H9 (cell line): ENCODE measurements at regions not wholly inside any gene's neighbourhood (a gene's known extent, or its start where the extent isn't known, plus 50 kb on each side); places are given as distances from the start of the nearest gene placed in this dataset.

Source experiments
- DNase-seq: peaks from one replicate; pipeline ENCODE4 v3.0.0-alpha.2; 2017
- H2AFZ ChIP-seq: one replicate; pipeline ENCODE4 v1.6.1; 2013; ENCODE audit warnings: mild to moderate bottlenecking, low read length, control low read depth, moderate library complexity
- H2AK5ac ChIP-seq: 2 replicates; pipeline ENCODE4 v1.6.1; 2013; ENCODE audit warnings: low read length, control low read depth, mixed read lengths; ENCODE audit not compliant: insufficient read length
- H2BK120ac ChIP-seq: one replicate; pipeline ENCODE4 v1.6.1; 2013; ENCODE audit warnings: low read depth, mild to moderate bottlenecking, low read length, control low read depth, inconsistent platforms; ENCODE audit not compliant: poor library complexity, severe bottlenecking
- H2BK12ac ChIP-seq: 2 replicates; pipeline ENCODE4 v1.6.1; 2013; ENCODE audit warnings: low read length, control low read depth, mixed read lengths, low read depth; ENCODE audit not compliant: insufficient read length
- H2BK15ac ChIP-seq: 2 replicates; pipeline ENCODE4 v1.6.1; 2013; ENCODE audit warnings: low read depth, low read length, control low read depth
- H2BK20ac ChIP-seq: one replicate; pipeline ENCODE4 v1.6.1; 2013; ENCODE audit warnings: low read depth, mild to moderate bottlenecking, low read length, control low read depth, inconsistent platforms; ENCODE audit not compliant: poor library complexity, severe bottlenecking
- H2BK5ac ChIP-seq: 2 replicates; pipeline ENCODE4 v1.6.1; 2013; ENCODE audit warnings: low read length, control low read depth, mixed read lengths; ENCODE audit not compliant: insufficient read length
- H3K14ac ChIP-seq: 2 replicates; pipeline ENCODE4 v1.6.1; 2013; ENCODE audit warnings: low read length, control low read depth; ENCODE audit not compliant: insufficient read depth
- H3K18ac ChIP-seq: 2 replicates; pipeline ENCODE4 v1.6.1; 2013; ENCODE audit warnings: low read depth, mild to moderate bottlenecking, mixed read lengths, low read length, control low read depth; ENCODE audit not compliant: insufficient read length
- H3K23ac ChIP-seq: 2 replicates; pipeline ENCODE4 v1.6.1; 2013; ENCODE audit warnings: low read length, control low read depth, mixed read lengths, low read depth; ENCODE audit not compliant: insufficient read length
- H3K23me2 ChIP-seq: 2 replicates; pipeline ENCODE4 v1.6.1; 2013; ENCODE audit warnings: low read depth, mild to moderate bottlenecking, mixed read lengths, low read length, control low read depth; ENCODE audit not compliant: insufficient read length, poor library complexity, severe bottlenecking
- H3K27ac ChIP-seq: 2 replicates; pipeline ENCODE4 v1.5.1; 2013; ENCODE audit warnings: low read length, control low read depth, mixed read lengths, low read depth; ENCODE audit not compliant: insufficient read length
- H3K27me3 ChIP-seq: 2 replicates; pipeline ENCODE4 v1.6.1; 2013; ENCODE audit warnings: low read length, control low read depth, inconsistent platforms; ENCODE audit not compliant: insufficient read depth
- H3K4ac ChIP-seq: 2 replicates; pipeline ENCODE4 v1.6.1; 2013; ENCODE audit warnings: low read depth, mild to moderate bottlenecking, control low read depth, inconsistent platforms, low read length, moderate library complexity
- H3K4me1 ChIP-seq: 2 replicates; pipeline ENCODE4 v1.6.1; 2013; ENCODE audit warnings: low read length, control low read depth, inconsistent platforms; ENCODE audit not compliant: insufficient read depth
- H3K4me2 ChIP-seq: 2 replicates; pipeline ENCODE4 v1.6.1; 2013; ENCODE audit warnings: low read length, control low read depth, mixed read lengths; ENCODE audit not compliant: insufficient read length, insufficient read depth
- H3K56ac ChIP-seq: 2 replicates; pipeline ENCODE4 v1.6.1; 2013; ENCODE audit warnings: low read depth, mild to moderate bottlenecking, mixed read lengths, low read length, control low read depth; ENCODE audit not compliant: insufficient read length
- H3K79me1 ChIP-seq: 2 replicates; pipeline ENCODE4 v1.6.1; 2013; ENCODE audit warnings: low read depth, mild to moderate bottlenecking, moderate library complexity, low read length, control low read depth, inconsistent platforms; ENCODE audit not compliant: insufficient read depth, poor library complexity, severe bottlenecking
- H3K79me2 ChIP-seq: 2 replicates; pipeline ENCODE4 v1.6.1; 2013; ENCODE audit warnings: low read length, control low read depth, inconsistent platforms; ENCODE audit not compliant: insufficient read depth
- H3K9ac ChIP-seq: 2 replicates; pipeline ENCODE4 v1.6.1; 2013; ENCODE audit warnings: low read length, control low read depth, mixed read lengths; ENCODE audit not compliant: insufficient read length; ENCODE audit errors: extremely low read depth
- H3K9me3 ChIP-seq: one replicate; pipeline ENCODE4 v1.6.1; 2013; ENCODE audit warnings: low read depth, low read length, inconsistent platforms; ENCODE audit not compliant: control insufficient read depth
- H3T11ph ChIP-seq: one replicate; pipeline ENCODE4 v1.6.1; 2013; ENCODE audit warnings: mild to moderate bottlenecking, low read length, control low read depth, inconsistent platforms
- H4K20me1 ChIP-seq: one replicate; pipeline ENCODE4 v1.6.1; 2013; ENCODE audit not compliant: control insufficient read depth, insufficient read length, insufficient read depth
- H4K5ac ChIP-seq: 2 replicates; pipeline ENCODE4 v1.6.1; 2013; ENCODE audit warnings: low read depth, mild to moderate bottlenecking, mixed read lengths, low read length, control low read depth; ENCODE audit not compliant: insufficient read length
- H4K8ac ChIP-seq: replicated peaks from 2 replicates; pipeline ENCODE4 v1.6.1; 2013; ENCODE audit warnings: low read length, control low read depth, mixed read lengths, low read depth; ENCODE audit not compliant: insufficient read length
- H4K91ac ChIP-seq: 2 replicates; pipeline ENCODE4 v1.6.1; 2013; ENCODE audit warnings: low read depth, mild to moderate bottlenecking, moderate library complexity, mixed read lengths, low read length, control low read depth; ENCODE audit not compliant: insufficient read length
- H3K27ac Mint-ChIP-seq, 3 experiments: 2 replicates in 2 of 3; 3 replicates in 1 of 3; pipeline ENCODE4 v1.8.0; 2020 to 2021; ENCODE audit warnings: mixed read lengths in 3 of 3, mild to moderate bottlenecking in 1 of 3, moderate library complexity in 1 of 3
- H3K27me3 Mint-ChIP-seq: 2 replicates; pipeline ENCODE4 v1.8.0; 2021; ENCODE audit warnings: low read depth, mild to moderate bottlenecking, moderate library complexity, mixed read lengths
- H3K36me3 Mint-ChIP-seq, 3 experiments: 2 replicates in 2 of 3; 3 replicates in 1 of 3; pipeline ENCODE4 v1.8.0; 2020 to 2021; ENCODE audit warnings: low read depth in 3 of 3, mixed read lengths in 3 of 3; ENCODE audit not compliant: insufficient read depth in 1 of 3
- H3K4me1 Mint-ChIP-seq, 2 experiments: 2 replicates each; pipeline ENCODE4 v1.8.0; 2020; ENCODE audit warnings: mixed read lengths in 2 of 2
- H3K4me3 Mint-ChIP-seq, 2 experiments: 2 replicates in 1 of 2; 3 replicates in 1 of 2; pipeline ENCODE4 v1.8.0; 2020 to 2021; ENCODE audit warnings: mild to moderate bottlenecking in 2 of 2, mixed read lengths in 2 of 2, moderate library complexity in 1 of 2
- H3K9me3 Mint-ChIP-seq, 2 experiments: 2 replicates in 1 of 2; 3 replicates in 1 of 2; pipeline ENCODE4 v1.8.0; 2020; ENCODE audit warnings: mild to moderate bottlenecking in 2 of 2, mixed read lengths in 2 of 2, moderate library complexity in 1 of 2
- WGBS: extraction: QIAGEN DNeasy Blood & Tissue Kit; methylation state at CpG from one replicate; pipeline ENCODE4 v1.1.7; 2013; ENCODE audit warnings: missing lambda C conversion rate, low lambda C conversion rate, mixed read lengths; ENCODE audit not compliant: insufficient read length; ENCODE audit errors: extremely low coverage; 5-methylcytosine and 5-hydroxymethylcytosine counted together
- TF ChIP-seq, protein P1 (sequence below): fragments of 200-600 bp; sonication (generic); conservative IDR thresholded peaks from 3 replicates; pipeline ENCODE4 v1.8.0; 2021; ENCODE audit warnings: antibody characterized with exemption, mild to moderate bottlenecking

DNA sequence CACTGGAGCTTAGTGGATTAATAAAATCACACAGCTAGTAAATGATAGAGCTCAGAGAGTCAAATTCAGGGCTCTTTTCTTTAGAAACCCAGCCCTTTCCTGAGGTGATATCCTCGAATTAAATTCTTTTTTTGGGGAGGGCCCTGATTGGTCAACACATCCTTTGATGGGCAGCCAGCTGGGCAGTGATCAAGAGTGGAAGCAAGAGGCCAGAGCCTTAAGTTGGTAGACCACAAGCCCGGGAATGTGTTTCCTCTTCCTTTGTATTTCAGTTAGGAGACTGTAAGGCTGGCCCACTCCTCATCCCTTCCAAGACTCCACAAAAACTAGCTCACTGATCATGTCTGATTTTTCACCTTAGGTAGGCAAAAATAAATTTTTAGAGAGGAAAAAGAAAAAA is 640.5 kb downstream of the DHX35 start:
- no peak overlapping the region for H4K8ac ChIP-seq
- H2AFZ ChIP-seq = no peak overlapping the region
- H3K4me1 ChIP-seq = peaks cover 3% of the 10 kb centered on the region; the same call in 1 of the 2 replicates
- Mint-ChIP-seq H3K27me3 (no peaks in the 10 kb centered on the region; the same call in none of the 2 replicates), H3K27ac (no peak overlapping the region; a peak in 1 of 7 replicates), H3K36me3 (no peaks in the 10 kb centered on the region), H3K4me3 (no peak overlapping the region), H3K4me1 (peaks cover 11 to 12% of the 10 kb centered on the region in 2 experiments), H3K9me3 (no peaks in the 10 kb centered on the region)
- H4K5ac ChIP-seq = no peak overlapping the region
- no peak overlapping the region for H2BK12ac ChIP-seq
- no peak for DNase-seq
- no peak overlapping the region for H3K23ac ChIP-seq
- H2BK120ac ChIP-seq = no peak overlapping the region
- no peaks in the 10 kb centered on the region for H3K23me2 ChIP-seq
- WGBS = no CpG with 5 or more reads among the region's 2 CpGs
- no peak overlapping the region for H3K56ac ChIP-seq
- no peak overlapping the region for H2BK20ac ChIP-seq
- no peak overlapping the region for H3K18ac ChIP-seq
- H3K79me1 ChIP-seq = no peaks in the 10 kb centered on the region
- H3K4ac ChIP-seq = no peak overlapping the region
- H4K20me1 ChIP-seq = no peaks in the 10 kb centered on the region
- H2AK5ac ChIP-seq = no peak overlapping the region
- H4K91ac ChIP-seq = no peak overlapping the region
- no peak overlapping the region for H3K9ac ChIP-seq
- H2BK5ac ChIP-seq = no peak overlapping the region
- H3T11ph ChIP-seq = no peak overlapping the region
- H3K14ac ChIP-seq = no peak overlapping the region
- H2BK15ac ChIP-seq = no peak overlapping the region
- no peaks in the 10 kb centered on the region for H3K9me3 ChIP-seq
- no peaks in the 10 kb centered on the region for H3K27me3 ChIP-seq
- H3K4me2 ChIP-seq = no peak overlapping the region
- no peak overlapping the region for H3K27ac ChIP-seq
- TF ChIP-seq, protein P1, sequence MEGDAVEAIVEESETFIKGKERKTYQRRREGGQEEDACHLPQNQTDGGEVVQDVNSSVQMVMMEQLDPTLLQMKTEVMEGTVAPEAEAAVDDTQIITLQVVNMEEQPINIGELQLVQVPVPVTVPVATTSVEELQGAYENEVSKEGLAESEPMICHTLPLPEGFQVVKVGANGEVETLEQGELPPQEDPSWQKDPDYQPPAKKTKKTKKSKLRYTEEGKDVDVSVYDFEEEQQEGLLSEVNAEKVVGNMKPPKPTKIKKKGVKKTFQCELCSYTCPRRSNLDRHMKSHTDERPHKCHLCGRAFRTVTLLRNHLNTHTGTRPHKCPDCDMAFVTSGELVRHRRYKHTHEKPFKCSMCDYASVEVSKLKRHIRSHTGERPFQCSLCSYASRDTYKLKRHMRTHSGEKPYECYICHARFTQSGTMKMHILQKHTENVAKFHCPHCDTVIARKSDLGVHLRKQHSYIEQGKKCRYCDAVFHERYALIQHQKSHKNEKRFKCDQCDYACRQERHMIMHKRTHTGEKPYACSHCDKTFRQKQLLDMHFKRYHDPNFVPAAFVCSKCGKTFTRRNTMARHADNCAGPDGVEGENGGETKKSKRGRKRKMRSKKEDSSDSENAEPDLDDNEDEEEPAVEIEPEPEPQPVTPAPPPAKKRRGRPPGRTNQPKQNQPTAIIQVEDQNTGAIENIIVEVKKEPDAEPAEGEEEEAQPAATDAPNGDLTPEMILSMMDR = no peak
- no peaks in the 10 kb centered on the region for H3K79me2 ChIP-seq
